PC-9 (cell line): ENCODE measurements at regions not wholly inside any gene's neighbourhood (a gene's known extent, or its start where the extent isn't known, plus 50 kb on each side); places are given as distances from the start of the nearest gene placed in this dataset.

ENCODE experiments used
- BruUV-seq: library from RNA; stranded (reverse); fragments of 400-500 nt; replicated peaks from 2 replicates; lab custom pipeline; 2021; lab: Mats Ljungman, UMichigan
- CTCF ChIA-PET: fragments of 300-600 bp; sonication (Branson Sonifier 250); formaldehyde crosslinking; loops from one replicate; lab custom pipeline; 2022; ENCODE audit warnings: antibody characterized with exemption; lab: Charles Lee
- POLR2A ChIA-PET: fragments of 300-600 bp; sonication (Branson Sonifier 250); formaldehyde crosslinking; loops from one replicate; lab custom pipeline; 2022; ENCODE audit warnings: antibody characterized with exemption; ENCODE audit not compliant: unreplicated experiment; lab: Charles Lee
- DNase-seq, 2 experiments: peaks; one replicate each; pipeline versions ENCODE4 v3.0.0 to v3.0.0-alpha.2; 2015 to 2022; ENCODE audit warnings: mixed read lengths in 1 of 2
- H2AFZ ChIP-seq: fragments of 200-600 bp; sonication (generic); 2 replicates; pipeline ENCODE4 v1.8.1; 2017; ENCODE audit warnings: antibody characterized with exemption
- H3F3A ChIP-seq: fragments of 200-600 bp; sonication (generic); 2 replicates; pipeline ENCODE4 v1.8.1; 2017; ENCODE audit warnings: antibody characterized with exemption, mild to moderate bottlenecking, low read depth; ENCODE audit not compliant: insufficient read depth
- H3K27ac ChIP-seq: fragments of 200-600 bp; sonication (generic); 2 replicates; pipeline ENCODE4 v1.6.1; 2016; ENCODE audit warnings: mixed run types
- H3K27me3 ChIP-seq: fragments of 200-600 bp; sonication (generic); 2 replicates; pipeline ENCODE4 v1.6.1; 2016; ENCODE audit warnings: low read depth, mixed run types; ENCODE audit not compliant: insufficient read depth
- H3K36me3 ChIP-seq: fragments of 200-600 bp; sonication (generic); 2 replicates; pipeline ENCODE4 v1.6.1; 2016; ENCODE audit warnings: low read depth, mixed run types
- H3K4me1 ChIP-seq: fragments of 200-600 bp; sonication (generic); replicated peaks from 2 replicates; pipeline ENCODE4 v1.6.1; 2016; ENCODE audit warnings: mixed run types; ENCODE audit not compliant: insufficient read depth
- H3K4me2 ChIP-seq: fragments of 200-600 bp; sonication (generic); 2 replicates; pipeline ENCODE4 v1.6.1; 2017; ENCODE audit warnings: mixed run types
- H3K4me3 ChIP-seq: fragments of 200-600 bp; sonication (generic); 2 replicates; pipeline ENCODE4 v1.6.1; 2016; ENCODE audit warnings: mixed run types
- H3K79me2 ChIP-seq: fragments of 200-600 bp; sonication (generic); 2 replicates; pipeline ENCODE4 v1.6.1; 2017; ENCODE audit warnings: low read depth, mixed run types
- H3K9me2 ChIP-seq: fragments of 200-600 bp; sonication (generic); 2 replicates; pipeline ENCODE4 v1.8.1; 2017; ENCODE audit warnings: mild to moderate bottlenecking; ENCODE audit not compliant: insufficient read depth
- H3K9me3 ChIP-seq: fragments of 200-600 bp; sonication (generic); 2 replicates; pipeline ENCODE4 v1.8.1; 2016; ENCODE audit warnings: low read depth; ENCODE audit not compliant: insufficient read depth
- H4K20me1 ChIP-seq: fragments of 200-600 bp; sonication (generic); 2 replicates; pipeline ENCODE4 v1.8.1; 2017; ENCODE audit not compliant: insufficient read depth
- EZH2 ChIP-seq: fragments of 200-600 bp; sonication (generic); IDR thresholded peaks from 2 replicates; pipeline ENCODE4 v1.8.0; 2017; ENCODE audit warnings: antibody characterized with exemption, low read depth
- intact Hi-C: fragments of 100-400 bp; cut with micrococcal nuclease; formaldehyde crosslinking; loops from one replicate; pipeline ENCODE4 v1.10.0; 2022; ENCODE audit not compliant: unreplicated experiment
- TF ChIP-seq, protein P1 (sequence below): fragments of 200-600 bp; sonication (generic); conservative IDR thresholded peaks from 2 replicates; pipeline ENCODE4 v1.6.1; 2017; ENCODE audit warnings: mixed run types, antibody characterized with exemption, mild to moderate bottlenecking, moderate library complexity

GRCh38 chr7:91355695-91356435 is 91.6 kb downstream of the FZD1 start:
- Histone ChIP-seq H3K79me2 (no peaks in the 10 kb centered on the region), H3K36me3 (no peaks in the 10 kb centered on the region), H3F3A (no peaks in the 10 kb centered on the region), H3K9me3 (no peaks in the 10 kb centered on the region), H3K4me3 (no peak overlapping the region), H2AFZ (no peak overlapping the region), H3K4me2 (no peak overlapping the region), H3K27ac (no peak overlapping the region), H3K27me3 (no peaks in the 10 kb centered on the region), H3K9me2 (no peaks in the 10 kb centered on the region), H3K4me1 (no peaks in the 10 kb centered on the region), H4K20me1 (no peaks in the 10 kb centered on the region)
- ChIA-PET POLR2A (no interaction called here), CTCF (no interaction called here)
- DNase-seq, result no peak
- BruUV-seq, result no TSS peak
- intact Hi-C loops, result no loop called here
- TF ChIP-seq, protein P1, sequence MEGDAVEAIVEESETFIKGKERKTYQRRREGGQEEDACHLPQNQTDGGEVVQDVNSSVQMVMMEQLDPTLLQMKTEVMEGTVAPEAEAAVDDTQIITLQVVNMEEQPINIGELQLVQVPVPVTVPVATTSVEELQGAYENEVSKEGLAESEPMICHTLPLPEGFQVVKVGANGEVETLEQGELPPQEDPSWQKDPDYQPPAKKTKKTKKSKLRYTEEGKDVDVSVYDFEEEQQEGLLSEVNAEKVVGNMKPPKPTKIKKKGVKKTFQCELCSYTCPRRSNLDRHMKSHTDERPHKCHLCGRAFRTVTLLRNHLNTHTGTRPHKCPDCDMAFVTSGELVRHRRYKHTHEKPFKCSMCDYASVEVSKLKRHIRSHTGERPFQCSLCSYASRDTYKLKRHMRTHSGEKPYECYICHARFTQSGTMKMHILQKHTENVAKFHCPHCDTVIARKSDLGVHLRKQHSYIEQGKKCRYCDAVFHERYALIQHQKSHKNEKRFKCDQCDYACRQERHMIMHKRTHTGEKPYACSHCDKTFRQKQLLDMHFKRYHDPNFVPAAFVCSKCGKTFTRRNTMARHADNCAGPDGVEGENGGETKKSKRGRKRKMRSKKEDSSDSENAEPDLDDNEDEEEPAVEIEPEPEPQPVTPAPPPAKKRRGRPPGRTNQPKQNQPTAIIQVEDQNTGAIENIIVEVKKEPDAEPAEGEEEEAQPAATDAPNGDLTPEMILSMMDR, result no peak
- no peak for TF ChIP-seq EZH2

DNA sequence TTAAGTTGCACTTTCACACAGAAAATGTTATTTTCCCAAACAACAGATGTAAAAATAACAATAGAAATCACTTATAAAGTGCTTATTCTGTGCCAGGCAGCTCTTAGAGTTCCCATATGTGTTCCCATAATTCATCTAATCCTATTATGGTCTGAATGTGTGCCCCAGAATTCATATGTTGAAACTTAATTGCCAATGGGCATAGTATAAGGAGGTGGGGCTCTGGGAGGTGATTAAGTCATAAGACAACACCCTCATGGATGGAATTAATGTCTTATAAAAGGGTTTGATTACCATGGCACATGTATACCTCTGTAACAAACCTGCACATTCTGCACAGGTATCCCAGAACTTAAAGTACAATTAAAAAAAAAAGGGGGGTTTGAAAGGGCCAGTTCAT is 92.7 kb downstream of the FZD1 start:
- ChIA-PET CTCF (no interaction called here), POLR2A (interaction anchor here (0.6 to 0.7 kb wide), 2 partner anchors 54 to 58 kb away, joined by 4 to 12 read pairs; no protein-coding TSS in a partner anchor)
- Histone ChIP-seq H3K4me2 (no peak overlapping the region), H3K9me3 (no peaks in the 10 kb centered on the region), H2AFZ (no peak overlapping the region), H3K4me1 (no peaks in the 10 kb centered on the region), H3K4me3 (no peak overlapping the region), H3K27me3 (no peaks in the 10 kb centered on the region), H3K36me3 (no peaks in the 10 kb centered on the region), H4K20me1 (no peaks in the 10 kb centered on the region), H3F3A (no peaks in the 10 kb centered on the region), H3K9me2 (no peaks in the 10 kb centered on the region), H3K27ac (no peak overlapping the region), H3K79me2 (no peaks in the 10 kb centered on the region)
- no TSS peak for BruUV-seq
- TF ChIP-seq, protein P1, result no peak
- no peak for TF ChIP-seq EZH2
- intact Hi-C loops, result no loop called here
- DNase-seq, result no peak

- no peak overlapping the region for H3K27ac ChIP-seq
- no TSS peak for BruUV-seq
- intact Hi-C loops, result no loop called here
- H2AFZ ChIP-seq, result no peak overlapping the region
- H4K20me1 ChIP-seq, result no peaks in the 10 kb centered on the region
- ChIA-PET POLR2A (interaction anchor here (0.6 to 0.7 kb wide), 2 partner anchors 57 to 206 kb away, joined by 4 to 6 read pairs; no protein-coding TSS in a partner anchor), CTCF (no interaction called here)
- no peaks in the 10 kb centered on the region for H3K27me3 ChIP-seq
- H3K4me2 ChIP-seq, result no peak overlapping the region
- H3K9me2 ChIP-seq, result no peaks in the 10 kb centered on the region
- no peaks in the 10 kb centered on the region for H3K79me2 ChIP-seq
- no peaks in the 10 kb centered on the region for H3K36me3 ChIP-seq
- TF ChIP-seq, protein P1, result no peak
- TF ChIP-seq EZH2, result no peak
- H3K4me1 ChIP-seq, result no peaks in the 10 kb centered on the region
- no peak for DNase-seq
- H3K4me3 ChIP-seq, result no peak overlapping the region
- no peaks in the 10 kb centered on the region for H3F3A ChIP-seq
- no peaks in the 10 kb centered on the region for H3K9me3 ChIP-seq
These were observed 93.1 kb downstream of the FZD1 start for GRCh38 chr7:91357379-91357778.
